Dendritic cell treated with granulocyte-macrophage colony-stimulating factor and Interleukin-4, amounts not matched to agents 40 ng/mL and 50 ng/mL, for 4 days (primary cell): ENCODE measurements at regions not wholly inside any gene's neighbourhood (a gene's known extent, or its start where the extent isn't known, plus 50 kb on each side); places are given as distances from the start of the nearest gene placed in this dataset.

Experiments used
- H3K27ac Mint-ChIP-seq: one replicate; pipeline ENCODE4 v1.8.0; 2022; ENCODE audit warnings: mild to moderate bottlenecking, mixed read lengths
- H3K27me3 Mint-ChIP-seq: one replicate; pipeline ENCODE4 v1.8.0; 2022; ENCODE audit warnings: mild to moderate bottlenecking, mixed read lengths
- H3K36me3 Mint-ChIP-seq: one replicate; pipeline ENCODE4 v1.8.0; 2022; ENCODE audit warnings: low read depth, mixed read lengths
- H3K4me1 Mint-ChIP-seq: one replicate; pipeline ENCODE4 v1.8.0; 2022; ENCODE audit warnings: low read depth, mixed read lengths
- H3K4me3 Mint-ChIP-seq: one replicate; pipeline ENCODE4 v1.8.0; 2022; ENCODE audit warnings: mild to moderate bottlenecking, moderate library complexity, mixed read lengths
- H3K9me3 Mint-ChIP-seq: one replicate; pipeline ENCODE4 v1.8.0; 2022; ENCODE audit warnings: mixed read lengths
- intact Hi-C: fragments of 100-400 bp; cut with micrococcal nuclease; formaldehyde crosslinking; loops from one replicate; pipeline ENCODE4 v1.15.0; 2022

GRCh38 chr13:104979281-104980030, 1556.0 kb downstream of the EFNB2 start:
- no peak overlapping the region for H3K27ac Mint-ChIP-seq
- no peaks in the 10 kb centered on the region for H3K36me3 Mint-ChIP-seq
- no peak overlapping the region for H3K4me3 Mint-ChIP-seq
- no peaks in the 10 kb centered on the region for H3K9me3 Mint-ChIP-seq
- H3K27me3 Mint-ChIP-seq, result no peaks in the 10 kb centered on the region
- H3K4me1 Mint-ChIP-seq, result peaks cover 26% of the 10 kb centered on the region
- intact Hi-C loops, result no loop called here

GRCh38 chr13:104976986-104977385, 1558.5 kb downstream of the EFNB2 start:
- no peaks in the 10 kb centered on the region for H3K27me3 Mint-ChIP-seq
- H3K27ac Mint-ChIP-seq, result no peak overlapping the region
- H3K36me3 Mint-ChIP-seq, result no peaks in the 10 kb centered on the region
- intact Hi-C loops, result no loop called here
- H3K9me3 Mint-ChIP-seq, result no peaks in the 10 kb centered on the region
- peaks cover 20% of the 10 kb centered on the region for H3K4me1 Mint-ChIP-seq
- H3K4me3 Mint-ChIP-seq, result no peak overlapping the region

- intact Hi-C loops, result no loop called here
- Mint-ChIP-seq H3K4me3 (no peak overlapping the region), H3K27me3 (no peaks in the 10 kb centered on the region), H3K36me3 (no peaks in the 10 kb centered on the region), H3K9me3 (no peaks in the 10 kb centered on the region), H3K4me1 (peaks cover 20% of the 10 kb centered on the region), H3K27ac (no peak overlapping the region)
Observed at GRCh38 chr13:104975272-104975671, 1560.2 kb downstream of the EFNB2 start.

- H3K9me3 Mint-ChIP-seq, result no peaks in the 10 kb centered on the region
- H3K36me3 Mint-ChIP-seq, result no peaks in the 10 kb centered on the region
- H3K4me3 Mint-ChIP-seq, result no peak overlapping the region
- H3K27ac Mint-ChIP-seq, result no peak overlapping the region
- intact Hi-C loops, result no loop called here
- H3K4me1 Mint-ChIP-seq, result no peaks in the 10 kb centered on the region
- no peaks in the 10 kb centered on the region for H3K27me3 Mint-ChIP-seq
Observed at GRCh38 chr13:104968876-104969275, 1566.6 kb downstream of the EFNB2 start.

- Mint-ChIP-seq H3K4me1 (no peaks in the 10 kb centered on the region), H3K4me3 (no peak overlapping the region), H3K27me3 (no peaks in the 10 kb centered on the region), H3K36me3 (no peaks in the 10 kb centered on the region), H3K9me3 (peaks cover 6% of the 10 kb centered on the region), H3K27ac (no peak overlapping the region)
- intact Hi-C loops, result no loop called here
Observed at GRCh38 chr13:104967836-104968630, 1567.4 kb downstream of the EFNB2 start.

GRCh38 chr13:104967376-104967775, 1568.1 kb downstream of the EFNB2 start:
- Mint-ChIP-seq H3K27ac (no peak overlapping the region), H3K9me3 (peaks cover 8% of the 10 kb centered on the region), H3K4me3 (no peak overlapping the region), H3K4me1 (no peaks in the 10 kb centered on the region), H3K36me3 (no peaks in the 10 kb centered on the region), H3K27me3 (no peaks in the 10 kb centered on the region)
- intact Hi-C loops, result no loop called here

GRCh38 chr13:104962411-104962810, 1573.1 kb downstream of the EFNB2 start:
- Mint-ChIP-seq H3K36me3 (no peaks in the 10 kb centered on the region), H3K4me3 (no peak overlapping the region), H3K27me3 (no peaks in the 10 kb centered on the region), H3K27ac (no peak overlapping the region), H3K4me1 (no peaks in the 10 kb centered on the region), H3K9me3 (peaks cover 30% of the 10 kb centered on the region)
- intact Hi-C loops, result no loop called here

GRCh38 chr13:104961246-104961645, 1574.2 kb downstream of the EFNB2 start:
- Mint-ChIP-seq H3K9me3 (peaks cover 30% of the 10 kb centered on the region), H3K27ac (no peak overlapping the region), H3K36me3 (no peaks in the 10 kb centered on the region), H3K27me3 (no peaks in the 10 kb centered on the region), H3K4me1 (no peaks in the 10 kb centered on the region), H3K4me3 (no peak overlapping the region)
- intact Hi-C loops, result no loop called here

- Mint-ChIP-seq H3K4me3 (no peak overlapping the region), H3K27me3 (no peaks in the 10 kb centered on the region), H3K27ac (no peak overlapping the region), H3K4me1 (peaks cover 7% of the 10 kb centered on the region), H3K9me3 (no peaks in the 10 kb centered on the region), H3K36me3 (no peaks in the 10 kb centered on the region)
- intact Hi-C loops, result no loop called here
Observed at GRCh38 chr13:104954210-104954609, 1581.3 kb downstream of the EFNB2 start.

- Mint-ChIP-seq H3K27ac (no peak overlapping the region), H3K4me1 (peaks cover 7% of the 10 kb centered on the region), H3K36me3 (no peaks in the 10 kb centered on the region), H3K27me3 (no peaks in the 10 kb centered on the region), H3K4me3 (no peak overlapping the region), H3K9me3 (no peaks in the 10 kb centered on the region)
- intact Hi-C loops, result no loop called here
Observed at GRCh38 chr13:104953588-104953987, 1581.9 kb downstream of the EFNB2 start.

- H3K9me3 Mint-ChIP-seq, result no peaks in the 10 kb centered on the region
- no peaks in the 10 kb centered on the region for H3K36me3 Mint-ChIP-seq
- peaks cover 7% of the 10 kb centered on the region for H3K4me1 Mint-ChIP-seq
- no peaks in the 10 kb centered on the region for H3K27me3 Mint-ChIP-seq
- no peak overlapping the region for H3K27ac Mint-ChIP-seq
- intact Hi-C loops, result no loop called here
- no peak overlapping the region for H3K4me3 Mint-ChIP-seq
Observed at GRCh38 chr13:104949840-104950740, 1585.4 kb downstream of the EFNB2 start.

GRCh38 chr13:104944176-104944575, 1591.3 kb downstream of the EFNB2 start:
- Mint-ChIP-seq H3K9me3 (no peaks in the 10 kb centered on the region), H3K27me3 (no peaks in the 10 kb centered on the region), H3K4me1 (peaks cover 6% of the 10 kb centered on the region), H3K4me3 (no peak overlapping the region), H3K27ac (no peak overlapping the region), H3K36me3 (no peaks in the 10 kb centered on the region)
- intact Hi-C loops, result no loop called here

- Mint-ChIP-seq H3K4me1 (peaks cover 6% of the 10 kb centered on the region), H3K36me3 (no peaks in the 10 kb centered on the region), H3K4me3 (no peak overlapping the region), H3K27me3 (no peaks in the 10 kb centered on the region), H3K27ac (no peak overlapping the region), H3K9me3 (no peaks in the 10 kb centered on the region)
- intact Hi-C loops, result no loop called here
Observed at GRCh38 chr13:104943331-104943730, 1592.1 kb downstream of the EFNB2 start.

- no peak overlapping the region for H3K4me3 Mint-ChIP-seq
- H3K27me3 Mint-ChIP-seq, result no peaks in the 10 kb centered on the region
- no peaks in the 10 kb centered on the region for H3K36me3 Mint-ChIP-seq
- H3K4me1 Mint-ChIP-seq, result peaks cover 6% of the 10 kb centered on the region
- H3K27ac Mint-ChIP-seq, result no peak overlapping the region
- intact Hi-C loops, result no loop called here
- no peaks in the 10 kb centered on the region for H3K9me3 Mint-ChIP-seq
Observed at GRCh38 chr13:104937881-104938280, 1597.6 kb downstream of the EFNB2 start.
